ENCODE measurements at regions not wholly inside any gene's neighbourhood (a gene's known extent, or its start where the extent isn't known, plus 50 kb on each side); places are given as distances from the start of the nearest gene placed in this dataset.

GRCh38 chr1:214715126-214715525 lies 112.1 kb downstream of the CENPF start:
- intact Hi-C loops (cut with DNase I) = no loop called here
- Histone ChIP-seq H3K27ac (no peak overlapping the region), H3K4me3 (no peak overlapping the region), H3K9me3 (no peaks in the 10 kb centered on the region), H3K36me3 (no peaks in the 10 kb centered on the region), H3K4me1 (replicated peaks) (no peaks in the 10 kb centered on the region), H3K27me3 (replicated peaks; ENCODE audit: insufficient read depth) (no peaks in the 10 kb centered on the region)
- DNase-seq (ENCODE audit: low spot score) = no peak
- whole genome bisulfite sequencing = 65% methylated on average over 4 of the region's 4 CpGs
- TF ChIP-seq CTCF (IDR thresholded peaks at IDR 0.05) = no peak
- no peak for TF ChIP-seq POLR2A (IDR thresholded peaks at IDR 0.05)
- TF ChIP-seq POLR2AphosphoS5 (IDR thresholded peaks at IDR 0.05) = no peak

GRCh38 chr1:214717351-214717750 lies 114.4 kb downstream of the CENPF start:
- H3K4me1 ChIP-seq (replicated peaks) = no peaks in the 10 kb centered on the region
- H3K36me3 ChIP-seq = no peaks in the 10 kb centered on the region
- no peak for DNase-seq (ENCODE audit: low spot score)
- no peak overlapping the region for H3K27ac ChIP-seq
- TF ChIP-seq POLR2AphosphoS5 (IDR thresholded peaks at IDR 0.05) (no peak), POLR2A (IDR thresholded peaks at IDR 0.05) (no peak), CTCF (IDR thresholded peaks at IDR 0.05) (no peak)
- H3K27me3 ChIP-seq (replicated peaks; ENCODE audit: insufficient read depth) = no peaks in the 10 kb centered on the region
- no peak overlapping the region for H3K4me3 ChIP-seq
- WGBS = 63% methylated on average over 7 of the region's 7 CpGs
- intact Hi-C loops (cut with DNase I) = no loop called here
- H3K9me3 ChIP-seq = no peaks in the 10 kb centered on the region

- H3K9me3 ChIP-seq = no peaks in the 10 kb centered on the region
- TF ChIP-seq CTCF (IDR thresholded peaks at IDR 0.05) (no peak), POLR2AphosphoS5 (IDR thresholded peaks at IDR 0.05) (no peak), POLR2A (IDR thresholded peaks at IDR 0.05) (no peak)
- no peaks in the 10 kb centered on the region for H3K36me3 ChIP-seq
- H3K4me3 ChIP-seq = no peak overlapping the region
- DNase-seq (ENCODE audit: low spot score) = no peak
- H3K4me1 ChIP-seq (replicated peaks) = no peaks in the 10 kb centered on the region
- no peaks in the 10 kb centered on the region for H3K27me3 ChIP-seq (replicated peaks; ENCODE audit: insufficient read depth)
- H3K27ac ChIP-seq = no peak overlapping the region
- intact Hi-C loops (cut with DNase I) = no loop called here
Measured at GRCh38 chr1:214718724-214719123, 115.7 kb downstream of the CENPF start.

GRCh38 chr1:214719207-214719606 lies 116.2 kb downstream of the CENPF start:
- no peak for DNase-seq (ENCODE audit: low spot score)
- Histone ChIP-seq H3K36me3 (no peaks in the 10 kb centered on the region), H3K4me1 (replicated peaks) (no peaks in the 10 kb centered on the region), H3K27me3 (replicated peaks; ENCODE audit: insufficient read depth) (no peaks in the 10 kb centered on the region), H3K4me3 (no peak overlapping the region), H3K27ac (no peak overlapping the region), H3K9me3 (no peaks in the 10 kb centered on the region)
- intact Hi-C loops (cut with DNase I) = no loop called here
- TF ChIP-seq CTCF (IDR thresholded peaks at IDR 0.05) (no peak), POLR2AphosphoS5 (IDR thresholded peaks at IDR 0.05) (no peak), POLR2A (IDR thresholded peaks at IDR 0.05) (no peak)
- 92% methylated on average over 4 of the region's 4 CpGs for WGBS

GRCh38 chr1:214720561-214720960 lies 117.6 kb downstream of the CENPF start:
- TF ChIP-seq POLR2A (IDR thresholded peaks at IDR 0.05) (no peak), CTCF (IDR thresholded peaks at IDR 0.05) (no peak), POLR2AphosphoS5 (IDR thresholded peaks at IDR 0.05) (no peak)
- Histone ChIP-seq H3K27ac (no peak overlapping the region), H3K27me3 (replicated peaks; ENCODE audit: insufficient read depth) (no peaks in the 10 kb centered on the region), H3K4me1 (replicated peaks) (no peaks in the 10 kb centered on the region), H3K9me3 (no peaks in the 10 kb centered on the region), H3K36me3 (no peaks in the 10 kb centered on the region), H3K4me3 (no peak overlapping the region)
- WGBS = 64% methylated on average over 1 of the region's 1 CpG
- no peak for DNase-seq (ENCODE audit: low spot score)
- intact Hi-C loops (cut with DNase I) = no loop called here

Data from prostate gland (tissue), 2 donors.